HG02884 (cell line): ENCODE measurements at regions not wholly inside any gene's neighbourhood (a gene's known extent, or its start where the extent isn't known, plus 50 kb on each side); places are given as distances from the start of the nearest gene placed in this dataset.
A peak's percentile ranks its signal among the peaks of the same experiment; 100 is the strongest.
"Not testable (repeated sequence)": the region's sequence is repeated elsewhere in the genome, so short reads cannot be mapped to it uniquely, and the experiment has no call there.

Experiments used
- ATAC-seq: cut with Tn5 transposase; IDR thresholded peaks from one replicate; pipeline ENCODE4 v1.9.1; 2021; ENCODE audit warnings: mild to moderate bottlenecking, moderate library complexity; ENCODE audit not compliant: unreplicated experiment

- no peak for ATAC-seq
These were observed 110.4 kb upstream of the ARHGAP42 start for GRCh38 chr11:100576718-100577021.

GRCh38 chr11:100578831-100579311, 108.2 kb upstream of the ARHGAP42 start:
- ATAC-seq = no peak

DNA sequence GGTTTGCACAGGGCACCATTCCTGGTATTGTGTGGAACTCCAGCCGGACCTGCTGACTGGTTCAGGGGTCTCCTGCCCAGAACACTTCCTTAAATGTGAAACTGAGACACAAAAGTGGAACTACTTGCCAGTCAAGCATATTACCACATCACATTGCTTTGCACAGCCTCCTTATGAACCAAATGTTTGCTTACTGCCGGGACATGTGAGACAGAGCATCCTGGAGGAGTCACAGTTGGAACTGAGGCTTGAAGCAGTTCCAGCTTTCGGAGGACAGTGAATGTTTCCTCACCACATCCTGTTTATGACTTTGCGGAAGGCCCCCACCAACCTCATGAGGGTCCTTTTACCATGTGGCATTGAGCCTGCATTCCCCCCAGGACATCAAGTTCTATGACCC, 105.8 kb upstream of the ARHGAP42 start:
- ATAC-seq = no peak

- ATAC-seq = no peak
These were observed 102.7 kb upstream of the ARHGAP42 start for GRCh38 chr11:100584201-100584985.

DNA sequence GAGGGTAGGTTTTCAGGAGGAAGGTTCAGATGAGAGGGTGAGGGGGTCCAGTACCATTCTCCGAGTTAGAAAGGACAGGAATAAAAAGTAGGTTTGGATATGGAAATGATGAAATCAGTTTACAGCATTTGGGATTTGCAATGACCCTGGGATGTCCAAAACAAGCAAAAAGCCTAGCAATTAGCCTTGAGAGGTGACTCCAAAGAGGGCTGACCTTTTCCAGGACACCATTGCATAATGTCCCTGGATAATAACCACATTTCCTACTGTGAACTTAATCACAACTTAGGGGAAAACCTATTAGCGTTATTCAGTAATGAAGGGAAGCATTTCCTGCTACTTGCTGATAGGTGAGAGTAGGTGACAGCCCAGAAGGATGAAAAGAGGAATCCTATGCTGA, 101.4 kb upstream of the ARHGAP42 start:
- ATAC-seq = no peak

- no peak for ATAC-seq
These were observed 100.6 kb upstream of the ARHGAP42 start for GRCh38 chr11:100586361-100587101.

GRCh38 chr11:100592619-100593260, 94.3 kb upstream of the ARHGAP42 start:
- no peak for ATAC-seq

GRCh38 chr11:100593291-100593690, 93.8 kb upstream of the ARHGAP42 start:
- ATAC-seq = no peak

DNA sequence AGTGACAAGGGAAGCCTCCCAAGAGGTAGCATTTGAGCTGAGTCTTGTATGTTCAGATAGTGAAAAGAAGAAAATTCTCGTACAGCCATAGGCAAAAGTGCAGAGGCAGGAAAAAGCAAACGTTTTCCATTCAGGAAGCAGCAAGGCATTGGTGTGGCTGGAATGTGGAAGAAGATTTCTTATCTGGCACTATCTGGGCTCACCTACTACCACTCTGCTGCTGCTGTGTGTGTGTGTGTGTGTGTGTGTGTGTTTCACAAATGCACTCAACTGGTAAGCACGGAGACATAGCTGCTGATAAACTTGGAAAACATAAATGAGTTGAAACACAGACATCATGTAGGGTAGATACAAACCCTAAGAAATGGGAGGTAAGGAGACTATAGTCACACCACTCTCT, 92.8 kb upstream of the ARHGAP42 start:
- no peak for ATAC-seq

DNA sequence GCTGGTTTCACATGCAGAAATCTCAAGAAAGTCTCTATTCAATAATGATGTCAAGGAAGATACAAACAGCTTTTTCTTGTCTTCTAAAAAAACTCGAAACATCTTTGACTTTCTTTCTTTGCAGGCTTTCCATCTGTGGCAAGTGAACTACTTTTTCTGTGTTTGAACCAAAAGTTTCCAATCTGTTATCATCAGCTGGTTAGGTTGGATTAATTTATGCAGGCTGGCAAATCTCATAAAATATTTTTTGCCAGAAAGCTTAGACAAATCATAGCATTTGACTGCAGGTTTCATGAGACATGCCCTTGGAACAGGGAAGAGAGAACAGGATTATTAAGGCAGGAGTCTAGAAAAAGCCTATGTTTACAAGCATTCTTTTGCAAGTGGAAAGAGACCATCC, 86.1 kb upstream of the ARHGAP42 start:
- no peak for ATAC-seq

- no peak for ATAC-seq
These were observed 84.4 kb upstream of the ARHGAP42 start for GRCh38 chr11:100602716-100603115.

DNA sequence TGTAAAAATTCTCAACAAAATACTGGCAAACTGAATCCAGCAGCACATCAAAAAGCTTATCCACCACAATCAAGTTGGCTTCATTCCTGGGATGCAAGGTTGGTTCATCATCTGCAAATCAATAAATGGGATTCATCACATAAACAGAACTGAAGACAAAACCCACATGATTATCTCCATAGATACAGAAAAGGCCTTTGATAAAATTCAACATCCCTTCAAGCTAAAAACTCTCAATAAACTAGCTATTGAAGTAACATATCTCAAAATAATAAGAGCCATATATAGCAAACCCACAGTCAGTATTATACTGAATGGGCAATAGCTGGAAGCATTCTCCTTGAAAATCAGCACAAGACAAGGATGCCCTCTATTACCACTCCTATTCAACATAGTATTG, 79.3 kb upstream of the ARHGAP42 start:
- not testable (repeated sequence) for ATAC-seq

DNA sequence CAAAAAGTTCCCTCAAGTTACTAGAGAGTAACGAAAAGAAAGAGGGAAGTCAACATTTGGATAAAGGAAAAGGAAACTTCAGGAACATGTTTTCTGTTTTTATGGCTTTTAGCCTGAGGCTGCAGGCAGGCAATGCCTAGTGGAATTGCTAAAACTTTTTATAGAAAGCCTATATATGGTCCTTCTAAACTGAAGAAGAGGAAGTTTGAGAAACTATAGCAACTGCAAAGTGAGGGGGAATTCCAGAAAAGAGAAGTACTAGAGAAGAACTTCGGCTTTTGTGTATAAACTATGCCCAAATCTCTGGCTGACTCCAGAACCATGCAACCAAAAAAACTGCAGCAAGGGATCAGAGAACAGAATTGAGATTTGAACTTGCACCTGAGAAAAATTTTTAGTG, 74.3 kb upstream of the ARHGAP42 start:
- peak; percentile 98 for ATAC-seq

DNA sequence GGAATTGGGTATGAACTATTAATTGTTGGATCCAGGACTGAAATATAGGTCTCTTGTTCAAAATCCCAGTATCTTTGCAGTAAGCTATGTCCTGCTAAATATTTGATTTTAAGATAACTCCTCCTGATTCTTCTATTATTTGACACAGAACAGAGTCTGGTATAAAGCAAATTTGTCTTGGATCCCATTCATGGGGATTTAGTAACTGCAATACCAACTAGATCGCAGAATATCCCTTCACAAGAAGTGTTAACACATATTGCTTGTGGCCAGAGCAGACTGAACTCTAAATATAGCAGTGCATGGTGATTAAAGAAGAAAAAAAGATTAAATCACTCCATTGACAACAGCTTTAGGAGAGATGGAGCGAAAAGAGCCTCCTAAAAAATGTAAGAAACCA, 68.2 kb upstream of the ARHGAP42 start:
- no peak for ATAC-seq

DNA sequence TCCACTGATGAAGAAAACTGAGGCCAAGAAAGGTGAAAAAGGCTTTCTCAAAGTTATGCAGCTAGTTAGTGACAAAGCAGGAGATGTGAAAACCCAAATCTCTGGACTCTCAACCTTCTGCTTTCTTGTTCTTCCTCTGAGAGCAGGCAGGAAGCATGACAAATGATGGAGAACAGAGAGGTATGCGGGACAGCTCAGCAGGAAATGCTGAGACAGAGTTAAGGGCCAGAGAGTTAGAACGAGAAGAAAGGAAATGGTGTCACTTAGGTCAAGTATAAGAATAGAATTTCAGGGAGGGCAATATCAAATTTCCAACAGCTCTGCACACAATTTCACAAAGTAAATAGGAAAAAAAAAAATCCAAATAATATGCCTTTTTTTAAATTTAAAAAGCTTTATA, 67.6 kb upstream of the ARHGAP42 start:
- ATAC-seq = no peak

- no peak for ATAC-seq
These were observed 64.7 kb upstream of the ARHGAP42 start for GRCh38 chr11:100622404-100622803.

- ATAC-seq = no peak
These were observed 62.7 kb upstream of the ARHGAP42 start for GRCh38 chr11:100624346-100624745.

- ATAC-seq = no peak
These were observed 62.0 kb upstream of the ARHGAP42 start for GRCh38 chr11:100625041-100625440.

- no peak for ATAC-seq
These were observed 57.4 kb upstream of the ARHGAP42 start for GRCh38 chr11:100629671-100630070.

DNA sequence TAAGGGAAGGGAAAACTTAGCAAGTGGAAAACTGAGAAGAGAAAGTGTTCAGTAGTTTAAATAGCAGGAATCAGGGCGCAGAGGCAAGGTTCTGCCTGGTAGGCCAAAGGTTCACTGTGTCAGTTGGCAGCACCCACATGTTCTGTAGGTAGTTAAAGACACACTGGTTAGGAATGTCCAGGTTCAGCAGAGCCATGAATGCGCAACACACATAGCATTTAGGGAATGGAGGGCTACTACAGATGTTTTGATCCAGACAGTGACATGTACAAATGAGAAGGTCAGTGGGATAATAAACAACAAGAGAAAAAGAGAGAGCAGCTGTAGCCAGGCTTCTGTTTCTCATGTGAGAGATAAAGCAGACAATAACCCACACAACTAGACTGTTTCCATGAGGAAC, 56.2 kb upstream of the ARHGAP42 start:
- ATAC-seq = no peak

- ATAC-seq = no peak
These were observed 55.8 kb upstream of the ARHGAP42 start for GRCh38 chr11:100631316-100631715.

- ATAC-seq = no peak
These were observed 54.1 kb upstream of the ARHGAP42 start for GRCh38 chr11:100632941-100633452.
